ENCODE measurements at regions not wholly inside any gene's neighbourhood (a gene's known extent, or its start where the extent isn't known, plus 50 kb on each side); places are given as distances from the start of the nearest gene placed in this dataset.
"Not testable (repeated sequence)": the region's sequence is repeated elsewhere in the genome, so short reads cannot be mapped to it uniquely, and the experiment has no call there.

DNA sequence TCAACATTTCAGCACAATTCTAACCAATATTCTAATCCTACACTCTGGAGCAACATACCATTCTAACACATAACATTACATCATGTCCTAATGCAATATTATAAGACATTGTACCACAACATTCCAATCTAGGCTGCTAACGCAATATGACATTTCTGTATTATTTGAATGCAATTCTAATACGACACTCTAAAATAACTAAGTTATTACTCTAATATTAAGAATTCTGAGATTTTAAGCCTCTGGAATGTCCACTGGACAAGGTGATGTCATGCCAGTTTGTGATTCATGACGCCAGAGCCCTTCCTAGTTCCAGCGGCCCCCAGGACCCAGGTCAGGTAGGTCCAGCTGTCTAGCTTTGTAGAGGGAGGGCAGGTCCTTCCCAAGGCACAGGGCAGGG lies 69.7 kb upstream of the SIRPA start:
- DNase-seq, result no peak

GRCh38 chr20:1824834-1825233 lies 70.4 kb upstream of the SIRPA start:
- DNase-seq, result no peak

GRCh38 chr20:1824181-1824580 lies 71.0 kb upstream of the SIRPA start:
- peak; percentile 28 for DNase-seq

GRCh38 chr20:1823450-1823844 lies 71.8 kb upstream of the SIRPA start:
- DNase-seq, result peak; percentile 30

- DNase-seq, result no peak
Observed at GRCh38 chr20:1822564-1823449, 72.4 kb upstream of the SIRPA start.

GRCh38 chr20:1820138-1821079 lies 74.8 kb upstream of the SIRPA start:
- DNase-seq, result peak; percentile 51

DNA sequence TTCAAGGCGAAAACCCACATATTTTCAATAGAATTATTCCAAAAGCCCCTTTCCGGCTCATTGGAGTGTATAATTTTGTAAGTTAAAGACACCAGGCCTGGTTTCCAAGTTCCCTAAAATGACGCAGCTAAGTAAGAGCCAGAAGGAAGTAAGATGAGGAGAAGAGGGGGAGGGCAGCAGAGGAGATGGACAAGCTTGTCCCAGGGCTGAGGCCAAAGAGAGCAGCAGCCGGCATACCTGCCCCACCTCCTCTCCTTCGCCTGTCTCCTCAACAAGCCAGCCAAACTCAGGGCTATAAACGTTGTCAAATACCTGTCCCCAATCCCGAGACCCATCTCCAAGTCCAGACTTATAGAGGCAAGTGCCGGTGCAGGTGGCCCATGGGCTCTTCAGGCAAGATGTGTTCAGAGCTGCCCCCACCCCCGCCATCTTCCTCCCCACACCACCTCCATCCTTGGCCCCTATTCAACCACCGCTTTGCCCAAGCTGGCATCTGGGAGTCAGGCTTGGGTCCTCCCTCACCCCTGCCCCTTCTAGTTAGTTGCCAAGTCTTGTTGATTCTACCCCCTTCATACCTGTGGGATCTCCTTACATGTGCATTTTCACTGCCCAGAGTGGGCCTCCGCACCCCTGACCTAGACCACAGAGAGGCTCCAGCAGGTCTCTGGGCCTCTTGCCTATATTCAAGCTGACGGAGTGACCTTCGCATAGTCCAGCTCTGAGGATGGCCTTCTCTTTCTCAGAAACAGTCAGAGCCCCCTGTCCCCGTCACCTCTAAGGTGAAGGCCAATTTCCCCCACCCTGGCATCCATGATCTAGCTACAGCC lies 75.7 kb upstream of the SIRPA start:
- DNase-seq, result peak; percentile 51

DNA sequence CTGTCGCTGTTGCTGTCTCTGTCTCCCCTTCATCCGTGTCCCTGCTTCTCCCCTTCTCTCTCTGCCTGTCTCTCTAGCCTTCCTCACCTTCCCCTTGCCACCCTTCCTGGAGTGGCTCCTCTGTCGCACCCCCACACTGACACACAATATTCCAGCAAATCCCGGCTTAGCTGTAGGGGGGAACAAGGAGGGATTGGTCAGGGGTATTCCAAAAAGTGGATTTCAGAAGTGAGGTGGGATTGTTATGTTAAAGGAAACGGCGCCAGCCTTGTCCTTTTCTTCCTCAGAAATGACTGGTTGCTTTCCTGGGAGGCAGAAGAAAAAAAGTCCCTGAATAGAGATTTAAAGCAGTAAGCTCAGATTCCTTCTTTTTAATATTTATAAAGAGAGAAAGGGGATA lies 76.3 kb upstream of the SIRPA start:
- DNase-seq, result no peak

GRCh38 chr20:1818247-1818840 lies 76.9 kb upstream of the SIRPA start:
- DNase-seq, result no peak

GRCh38 chr20:1817577-1818211 lies 77.5 kb upstream of the SIRPA start:
- peak; percentile 49 for DNase-seq

GRCh38 chr20:1816384-1817381 lies 78.5 kb upstream of the SIRPA start:
- DNase-seq, result no peak

DNA sequence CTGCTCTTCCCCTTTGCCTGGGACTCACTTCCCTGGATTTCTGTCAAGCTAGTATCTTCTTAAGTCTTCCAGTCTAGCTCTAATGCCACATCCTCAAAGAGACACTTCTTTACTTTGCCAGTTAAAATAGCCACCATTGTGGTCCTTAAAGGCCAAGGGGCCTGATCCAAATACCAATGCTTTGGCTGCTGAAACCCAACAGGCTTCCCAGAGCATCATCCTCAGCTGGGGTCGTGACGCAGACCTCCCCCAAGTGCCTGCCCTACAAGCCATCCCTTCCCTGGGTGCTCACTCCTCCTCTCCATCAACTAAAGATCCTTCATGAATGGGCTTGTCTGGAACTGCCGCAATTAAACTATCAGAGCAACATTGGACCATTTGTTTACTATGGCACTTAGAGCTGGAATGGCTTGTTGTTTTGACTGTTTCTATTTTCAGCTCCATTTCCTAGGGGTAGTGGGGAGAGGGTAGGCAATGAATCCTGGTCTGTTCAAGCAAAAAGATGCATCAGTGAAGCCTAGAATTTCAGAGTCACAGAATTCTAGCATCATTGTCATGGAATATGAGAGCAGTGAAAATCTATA lies 79.6 kb upstream of the SIRPA start:
- DNase-seq, result no peak

DNA sequence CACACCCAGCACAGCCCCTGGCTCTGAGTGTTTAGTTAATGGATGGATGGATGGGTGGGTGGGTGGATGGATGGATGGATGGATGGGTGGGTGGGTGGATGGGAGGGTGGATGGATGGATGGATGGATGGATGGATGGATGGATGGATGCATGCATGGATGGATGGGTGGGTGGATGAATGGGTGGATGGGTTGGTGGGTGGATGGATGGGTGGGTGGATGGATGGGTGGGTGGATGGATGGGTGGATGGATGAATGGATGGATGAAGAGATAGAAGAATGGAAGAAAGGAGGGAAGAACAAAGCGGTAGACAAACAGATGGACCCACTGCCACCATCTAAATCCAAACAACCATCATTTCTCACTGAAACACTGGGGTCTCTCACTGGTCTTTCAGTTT lies 80.3 kb upstream of the SIRPA start:
- DNase-seq, result not testable (repeated sequence)

DNA sequence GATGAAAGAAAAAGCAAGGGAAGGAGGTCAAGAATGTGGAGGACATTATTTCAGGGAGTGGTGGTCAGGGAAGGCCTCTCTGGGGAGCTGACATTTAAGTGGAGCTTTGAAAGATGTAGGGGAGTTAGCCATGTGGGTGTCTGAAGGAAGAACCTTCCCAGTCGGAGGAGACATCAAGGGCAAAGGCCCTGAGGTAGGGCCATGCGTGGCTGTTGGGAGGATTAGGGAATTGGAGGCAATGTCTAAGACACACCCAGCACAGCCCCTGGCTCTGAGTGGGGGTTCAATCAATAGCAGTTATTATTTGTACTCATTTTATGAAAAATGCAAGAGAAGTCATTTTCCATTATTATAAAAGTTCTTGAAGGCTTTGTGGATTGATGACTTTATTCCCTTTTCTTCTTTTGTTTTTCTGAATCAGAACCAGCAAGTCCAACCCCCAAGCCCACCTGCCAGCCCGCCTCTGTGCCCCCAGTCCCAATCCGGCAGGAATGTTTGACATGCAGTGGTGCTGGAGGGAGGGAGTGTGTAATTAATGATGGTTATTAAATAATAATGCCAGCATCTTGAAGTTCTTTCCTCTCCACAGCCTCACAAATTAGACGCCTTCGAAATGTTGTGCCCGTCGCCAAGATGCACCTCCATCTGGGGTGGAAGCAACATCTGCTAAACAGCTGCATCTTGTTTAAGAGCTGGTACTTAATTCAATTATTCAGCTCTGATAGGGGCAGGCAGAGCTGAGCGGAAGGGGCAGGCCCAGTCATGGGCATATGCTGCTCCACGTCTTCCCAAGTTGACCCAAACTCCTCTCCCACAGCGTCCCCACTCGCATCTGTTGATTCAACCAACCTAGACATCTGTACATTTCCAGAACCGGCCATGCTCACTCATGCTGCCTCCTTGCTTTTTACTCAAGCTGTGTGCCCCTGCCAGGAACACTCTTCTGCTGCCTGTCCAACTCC lies 81.3 kb upstream of the SIRPA start:
- DNase-seq, result no peak

DNA sequence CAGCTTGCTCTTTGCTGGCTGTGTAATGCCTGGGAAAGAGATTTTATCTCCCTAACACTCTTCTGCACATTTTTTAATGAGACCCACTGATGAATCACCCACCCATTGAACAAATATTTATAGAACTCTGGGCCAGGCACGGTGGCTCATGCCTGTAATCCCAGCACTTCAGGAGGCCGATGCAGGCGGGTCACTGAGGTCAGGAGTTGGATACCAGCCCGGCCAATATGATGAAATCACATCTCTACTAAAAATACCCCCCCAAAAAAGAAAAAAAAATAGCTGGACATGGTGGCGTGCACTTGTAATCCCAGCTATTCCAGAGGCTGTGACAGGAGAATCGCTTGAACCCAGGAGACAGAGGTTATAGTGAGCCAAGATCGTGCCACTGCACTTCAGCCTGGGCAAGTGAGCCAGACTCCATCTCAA lies 82.1 kb upstream of the SIRPA start:
- DNase-seq, result no peak

DNA sequence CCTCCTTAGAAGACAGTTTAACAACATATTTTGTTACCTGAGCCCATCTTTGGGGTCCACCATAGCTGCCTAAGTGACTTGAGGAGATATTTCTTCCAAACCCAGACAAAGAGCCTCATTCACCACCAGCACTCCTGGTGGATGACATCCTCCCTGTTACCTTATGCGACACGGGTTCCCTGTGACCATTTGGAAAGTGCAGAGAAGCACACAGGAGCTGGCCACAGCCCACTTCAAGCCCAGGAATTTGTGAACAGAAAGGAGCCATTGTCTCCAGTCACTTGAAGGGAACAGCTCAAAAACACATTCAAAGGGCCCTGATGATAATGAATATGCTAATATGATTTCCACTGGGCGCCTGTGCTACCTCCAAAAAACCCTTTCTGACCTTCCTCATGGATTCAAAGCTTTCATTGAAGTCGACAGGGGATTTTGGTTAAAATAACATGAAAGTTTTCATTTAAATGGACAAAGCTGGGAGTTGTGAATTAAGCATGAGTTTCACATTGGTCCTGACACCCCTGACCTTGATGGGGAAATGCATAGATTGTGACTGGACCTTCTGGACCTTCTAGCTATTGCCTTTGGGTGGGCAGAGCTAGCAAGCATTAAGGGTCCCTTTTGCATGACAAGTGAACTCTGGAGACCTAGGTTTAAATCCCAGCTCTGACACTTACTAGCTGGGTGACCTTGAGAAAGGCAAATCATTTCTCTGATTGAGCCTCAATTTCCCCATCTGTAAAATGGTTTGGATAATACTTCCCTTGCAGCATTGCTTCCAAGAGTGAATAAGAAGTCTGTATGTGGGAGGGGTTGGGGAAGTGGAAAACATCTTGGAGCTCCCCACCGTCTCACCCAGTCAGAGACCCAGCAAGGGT lies 83.3 kb upstream of the SIRPA start:
- DNase-seq, result no peak

DNA sequence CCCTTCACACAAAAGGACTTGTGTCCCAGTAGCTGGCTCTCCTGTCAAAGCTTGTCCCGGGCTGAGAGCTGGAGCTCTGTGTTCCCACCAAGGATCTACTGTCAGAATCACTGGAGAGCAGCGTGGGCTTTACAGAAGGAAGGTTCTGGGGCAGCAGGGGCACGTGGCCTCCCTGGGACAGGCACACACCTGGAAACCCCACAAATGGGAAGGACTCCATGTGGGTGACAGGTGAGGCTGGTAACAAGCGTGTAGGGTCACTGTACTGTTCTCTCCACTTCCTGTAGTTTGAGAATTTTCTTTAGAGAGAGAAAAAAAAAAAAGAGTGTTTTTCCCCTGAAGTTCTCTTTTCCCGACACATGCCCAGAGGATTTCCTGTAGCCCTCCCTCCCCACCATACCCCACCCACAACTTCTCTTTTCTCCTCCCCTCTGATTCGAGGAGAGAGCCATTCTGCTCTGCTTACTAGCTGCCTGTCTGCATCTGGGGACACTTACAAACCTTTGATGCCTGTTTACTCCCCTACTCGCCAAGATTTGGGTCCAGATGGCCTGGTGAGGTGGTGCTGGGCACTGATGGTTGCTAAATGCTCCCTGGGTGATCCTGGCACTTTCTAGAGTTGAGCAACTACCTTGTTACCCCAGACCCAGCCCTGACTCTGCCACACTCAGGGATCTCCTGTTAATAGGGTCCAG lies 84.1 kb upstream of the SIRPA start:
- no peak for DNase-seq

Measured in NK-92 treated with Interleukin-12 subunit alpha and Interleukin-12 subunit beta, amount 100 ng/mL, for 24 hours (cell line).